ENCODE measurements at regions not wholly inside any gene's neighbourhood (a gene's known extent, or its start where the extent isn't known, plus 50 kb on each side); places are given as distances from the start of the nearest gene placed in this dataset.
"Not testable (repeated sequence)": the region's sequence is repeated elsewhere in the genome, so short reads cannot be mapped to it uniquely, and the experiment has no call there.

DNA sequence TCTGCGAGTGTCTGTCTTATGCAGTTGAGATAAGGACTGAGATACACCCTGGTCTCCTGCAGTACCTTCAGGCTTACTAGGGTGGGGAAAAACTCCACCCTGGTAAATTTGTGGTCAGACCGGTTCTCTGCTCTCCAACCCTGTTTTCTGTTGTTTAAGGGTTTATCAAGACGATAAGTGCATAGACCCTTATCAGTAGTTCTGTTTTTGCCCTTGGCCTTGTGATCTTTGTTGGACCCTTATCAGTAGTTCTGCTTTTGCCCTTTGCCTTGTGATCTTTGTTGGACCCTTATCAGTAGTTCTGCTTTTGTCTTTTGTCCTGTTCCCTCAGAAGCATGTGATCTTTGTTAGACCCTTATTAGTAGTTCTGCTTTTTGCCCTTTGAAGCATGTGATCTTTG, 83.3 kb upstream of the MARK1 start:
- not testable (repeated sequence) for H2BK12ac ChIP-seq (ENCODE audit: low read depth, low read length)
- WGBS, 2 experiments (ENCODE audit: extremely low coverage in 1 of 2, insufficient coverage in 1 of 2, insufficient read length in 1 of 2, insufficient replicate concordance in 2 of 2, low coverage in 1 of 2, low lambda C conversion rate in 2 of 2, missing lambda C conversion rate in 1 of 2): 89% methylated on average over 3 of the region's 3 CpGs; no CpG with 5 or more reads in 1 of the 2 experiments

More for the DNA sequence above, 83.3 kb upstream of the MARK1 start:
- H4K20me1 ChIP-seq (replicated peaks in 1 of 2; ENCODE audit: control insufficient read depth in 1 of 2, insufficient read depth in 2 of 2, low read length in 2 of 2); H2BK120ac ChIP-seq (replicated peaks; ENCODE audit: low read depth, low read length); H4K5ac ChIP-seq (ENCODE audit: insufficient read length, low read depth, low read length); H2AFZ ChIP-seq (ENCODE audit: low read length); DNase-seq (ENCODE audit: low read depth in 1 of 2, low spot score in 2 of 2); H4K8ac ChIP-seq (ENCODE audit: extremely low read depth, insufficient read depth, low read length); H3K56ac ChIP-seq (replicated peaks; ENCODE audit: insufficient read length, low read depth, low read length); H3K79me2 ChIP-seq (ENCODE audit: control insufficient read depth in 1 of 2, insufficient read depth in 2 of 2, low read length in 2 of 2); H3K4ac ChIP-seq (replicated peaks; ENCODE audit: insufficient read length, low read depth, low read length); FAIRE-seq; H4K91ac ChIP-seq (replicated peaks; ENCODE audit: insufficient read length, low read length); H3K4me3 ChIP-seq (ENCODE audit: extremely low read depth in 1 of 4, insufficient read depth in 2 of 4, low read depth in 3 of 4, low read length in 4 of 4); CTCF ChIA-PET (ENCODE audit: partially characterized antibody); H3K18ac ChIP-seq (ENCODE audit: extremely low read depth, low read length); H3K36me3 ChIP-seq (ENCODE audit: control insufficient read depth in 2 of 4, insufficient read depth in 4 of 4, low read length in 3 of 4); POLR2A ChIA-PET (ENCODE audit: partially characterized antibody); H3K9me3 ChIP-seq (ENCODE audit: insufficient read depth in 2 of 2, low read depth in 1 of 2, low read length in 1 of 2); H3K4me2 ChIP-seq (ENCODE audit: insufficient read depth in 1 of 2, low read depth in 2 of 2, low read length in 2 of 2); H3K27ac ChIP-seq (ENCODE audit: low read depth, low read length); H2BK15ac ChIP-seq (ENCODE audit: low read length); H2BK20ac ChIP-seq (ENCODE audit: low read length); H3K23me2 ChIP-seq (ENCODE audit: low read depth, low read length); H3K14ac ChIP-seq (ENCODE audit: insufficient read length); H3K4me1 ChIP-seq (replicated peaks in 1 of 4; ENCODE audit: control insufficient read depth in 3 of 4, insufficient read depth in 4 of 4, low read length in 3 of 4); H2BK5ac ChIP-seq (ENCODE audit: low read depth, low read length); H3K79me1 ChIP-seq (ENCODE audit: low read depth, low read length); H2AK5ac ChIP-seq (ENCODE audit: low read depth, low read length); H3K23ac ChIP-seq (ENCODE audit: insufficient read length); H3K9ac ChIP-seq (replicated peaks in 1 of 4; ENCODE audit: extremely low read depth in 1 of 4, low read depth in 3 of 4, low read length in 3 of 4); H3K27me3 ChIP-seq (replicated peaks in 1 of 4; ENCODE audit: control insufficient read depth in 3 of 4, extremely low read depth in 1 of 4, insufficient read depth in 3 of 4, low read length in 3 of 4): not testable (repeated sequence)

All from H1 (cell line).